ENCODE measurements at regions not wholly inside any gene's neighbourhood (a gene's known extent, or its start where the extent isn't known, plus 50 kb on each side); places are given as distances from the start of the nearest gene placed in this dataset.
"Not testable (repeated sequence)": the region's sequence is repeated elsewhere in the genome, so short reads cannot be mapped to it uniquely, and the experiment has no call there.

GRCh38 chr15:95075792-95076677 is 844.7 kb downstream of the MCTP2 start:
- no peak for DNase-seq (ENCODE audit: low read depth in 2 of 2)

- no peak for DNase-seq (ENCODE audit: low read depth in 2 of 2)
These were observed 845.3 kb downstream of the MCTP2 start for GRCh38 chr15:95076678-95076990.

- no peak for DNase-seq (ENCODE audit: low read depth in 2 of 2)
These were observed 846.6 kb downstream of the MCTP2 start for GRCh38 chr15:95078003-95078402.

GRCh38 chr15:95080228-95080627 is 848.9 kb downstream of the MCTP2 start:
- DNase-seq (ENCODE audit: low read depth in 2 of 2): not testable (repeated sequence)

- no peak for DNase-seq (ENCODE audit: low read depth in 2 of 2)
These were observed 853.7 kb downstream of the MCTP2 start for GRCh38 chr15:95085056-95085455.

- peak in 1 of 2 experiments; percentile 24 for DNase-seq (ENCODE audit: low read depth in 2 of 2)
These were observed 855.3 kb downstream of the MCTP2 start for GRCh38 chr15:95086531-95087252.

- no peak for DNase-seq (ENCODE audit: low read depth in 2 of 2)
These were observed 855.9 kb downstream of the MCTP2 start for GRCh38 chr15:95087253-95087609.

GRCh38 chr15:95091444-95091843 is 860.1 kb downstream of the MCTP2 start:
- DNase-seq (ENCODE audit: low read depth in 2 of 2): no peak

GRCh38 chr15:95095250-95095649 is 863.9 kb downstream of the MCTP2 start:
- no peak for DNase-seq (ENCODE audit: low read depth in 2 of 2)

- no peak for DNase-seq (ENCODE audit: low read depth in 2 of 2)
These were observed 865.3 kb downstream of the MCTP2 start for GRCh38 chr15:95096651-95097050.

- no peak for DNase-seq (ENCODE audit: low read depth in 2 of 2)
These were observed 866.0 kb downstream of the MCTP2 start for GRCh38 chr15:95097361-95097760.

GRCh38 chr15:95105229-95105628 is 873.9 kb downstream of the MCTP2 start:
- DNase-seq (ENCODE audit: low read depth in 2 of 2): peak; percentile 44 to 50

- DNase-seq (ENCODE audit: low read depth in 2 of 2): no peak
These were observed 875.4 kb downstream of the MCTP2 start for GRCh38 chr15:95106801-95107200.

- no peak for DNase-seq (ENCODE audit: low read depth in 2 of 2)
These were observed 877.3 kb downstream of the MCTP2 start for GRCh38 chr15:95108673-95109072.

- no peak for DNase-seq (ENCODE audit: low read depth in 2 of 2)
These were observed 880.6 kb downstream of the MCTP2 start for GRCh38 chr15:95111969-95112368.

- DNase-seq (ENCODE audit: low read depth in 2 of 2): no peak
These were observed 881.7 kb downstream of the MCTP2 start for GRCh38 chr15:95113041-95113440.

- no peak for DNase-seq (ENCODE audit: low read depth in 2 of 2)
These were observed 887.8 kb downstream of the MCTP2 start for GRCh38 chr15:95119041-95119610.

- no peak for DNase-seq (ENCODE audit: low read depth in 2 of 2)
These were observed 889.2 kb downstream of the MCTP2 start for GRCh38 chr15:95120595-95120994.

GRCh38 chr15:95121191-95121590 is 889.8 kb downstream of the MCTP2 start:
- DNase-seq (ENCODE audit: low read depth in 2 of 2): no peak

- no peak for DNase-seq (ENCODE audit: low read depth in 2 of 2)
These were observed 894.4 kb downstream of the MCTP2 start for GRCh38 chr15:95125803-95126202.

- peak in 1 of 2 experiments; percentile 33 for DNase-seq (ENCODE audit: low read depth in 2 of 2)
These were observed 896.0 kb downstream of the MCTP2 start for GRCh38 chr15:95127356-95127755.

- DNase-seq (ENCODE audit: low read depth in 2 of 2): no peak
These were observed 898.2 kb downstream of the MCTP2 start for GRCh38 chr15:95129574-95129973.

- no peak for DNase-seq (ENCODE audit: low read depth in 2 of 2)
These were observed 899.8 kb downstream of the MCTP2 start for GRCh38 chr15:95131131-95131556.
